Glomerular endothelial cell (primary cell): ENCODE measurements at regions not wholly inside any gene's neighbourhood (a gene's known extent, or its start where the extent isn't known, plus 50 kb on each side); places are given as distances from the start of the nearest gene placed in this dataset.

Experiments used
- DNase-seq: peaks from one replicate; pipeline ENCODE4 v3.0.0-alpha.2; 2011; ENCODE audit warnings: low read depth, low spot score; ENCODE audit errors: extremely low read depth

- no peak for DNase-seq
These were observed 1028.5 kb upstream of the PHF14 start for GRCh38 chr7:9945131-9945530.

DNA sequence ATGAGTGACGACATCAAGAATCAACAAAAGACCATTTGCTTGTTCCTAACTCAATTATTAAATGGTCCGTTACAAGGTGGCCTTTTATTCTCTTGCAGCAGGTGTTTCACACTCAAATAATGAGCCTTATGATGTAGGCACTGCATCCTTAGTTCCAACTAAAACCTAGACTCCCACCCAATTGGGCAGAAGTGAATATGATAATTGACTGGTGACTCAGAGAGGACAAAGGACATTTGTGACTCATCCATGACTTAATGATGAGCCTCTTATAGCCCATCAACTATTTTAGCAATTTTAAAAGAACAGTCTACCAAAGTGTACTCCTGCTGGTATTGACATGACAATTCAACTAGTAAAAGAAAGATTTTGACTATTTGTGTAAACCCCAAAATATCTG, 1027.8 kb upstream of the PHF14 start:
- no peak for DNase-seq

DNA sequence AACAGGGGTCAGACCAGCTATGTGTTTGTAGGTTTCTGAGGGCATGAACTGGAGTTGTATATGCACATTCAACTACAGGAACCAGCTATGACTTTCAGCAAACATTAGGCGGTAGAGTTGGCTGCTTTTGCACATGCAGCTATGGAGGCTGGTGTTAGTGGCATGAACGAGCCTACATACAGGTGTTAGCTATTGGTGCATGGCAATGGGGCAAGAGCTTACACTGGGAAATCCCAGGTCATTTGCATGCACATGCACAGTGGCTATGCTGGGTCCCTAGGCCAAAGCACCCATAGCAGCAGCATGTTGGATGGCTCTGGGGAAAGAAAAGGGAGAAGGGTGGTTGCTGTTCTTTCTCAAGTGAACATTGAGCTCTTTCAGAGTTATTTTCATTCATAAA, 1018.5 kb upstream of the PHF14 start:
- DNase-seq, result no peak

GRCh38 chr7:9958486-9958885, 1015.2 kb upstream of the PHF14 start:
- no peak for DNase-seq

- DNase-seq, result no peak
These were observed 1013.2 kb upstream of the PHF14 start for GRCh38 chr7:9960460-9960859.

GRCh38 chr7:9961161-9961922, 1012.3 kb upstream of the PHF14 start:
- no peak for DNase-seq

DNA sequence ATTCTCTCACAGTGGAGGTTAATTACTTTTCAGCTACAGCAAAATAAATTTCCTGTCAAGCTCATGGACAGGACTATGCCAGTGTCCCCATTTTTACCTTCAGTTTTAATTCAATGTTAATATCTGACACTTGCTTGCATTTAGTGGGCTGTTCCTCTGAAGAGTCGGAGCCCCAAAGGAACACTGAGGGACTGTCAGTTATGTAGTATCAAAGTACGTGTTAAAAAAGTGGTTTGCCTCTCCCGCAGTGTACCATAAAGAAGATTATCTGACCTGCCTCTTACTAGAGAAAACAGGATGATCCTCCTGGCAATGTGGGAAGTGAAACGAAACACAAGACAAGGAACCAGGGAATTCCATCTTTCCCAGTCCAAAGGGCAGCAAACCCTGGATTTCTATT, 1010.9 kb upstream of the PHF14 start:
- no peak for DNase-seq

DNA sequence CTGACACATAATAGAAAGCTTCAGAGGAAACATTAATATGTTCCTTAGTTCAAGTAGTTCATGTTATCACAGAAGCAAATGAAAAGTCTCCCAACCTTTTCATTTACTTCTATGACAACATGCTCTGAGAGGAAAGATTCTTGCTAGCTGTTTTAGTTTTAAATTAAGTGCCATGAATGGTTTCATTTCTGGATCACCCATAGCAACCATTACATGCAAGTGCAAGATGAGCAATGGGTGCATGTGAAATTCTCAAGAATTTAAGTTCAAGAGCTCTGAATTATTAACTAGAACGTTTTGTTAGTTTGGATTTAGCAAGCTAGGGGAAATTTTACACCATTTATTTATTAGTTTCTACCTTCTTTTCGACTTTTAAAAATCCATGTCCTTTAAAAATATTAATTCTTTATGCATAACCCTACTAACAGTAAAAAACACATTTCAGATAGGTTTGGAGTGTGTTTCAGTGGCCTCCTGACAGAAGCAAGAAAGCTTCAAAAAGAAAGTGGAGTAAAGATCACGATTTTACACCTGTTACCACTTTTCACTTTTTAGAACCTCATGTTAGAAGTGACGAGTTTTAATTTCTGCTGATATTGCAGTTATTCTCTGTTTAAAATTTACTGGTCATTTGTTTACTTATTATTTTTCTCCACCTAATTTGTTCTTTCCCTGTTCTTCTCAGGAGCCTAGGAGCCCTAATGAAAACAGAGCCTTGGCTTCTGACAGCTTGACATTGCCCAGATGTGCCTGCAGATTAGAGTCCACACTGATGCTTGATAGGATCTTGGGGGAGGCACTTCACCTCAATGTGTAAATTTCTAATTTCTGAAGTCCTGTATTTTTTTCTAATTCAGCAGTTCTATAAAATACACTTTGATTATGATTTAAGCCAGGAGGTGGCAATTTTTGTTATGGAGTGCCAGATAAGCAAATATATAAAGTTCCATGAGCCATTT, 995.3 kb upstream of the PHF14 start:
- no peak for DNase-seq

- DNase-seq, result no peak
These were observed 991.8 kb upstream of the PHF14 start for GRCh38 chr7:9981742-9982349.

DNA sequence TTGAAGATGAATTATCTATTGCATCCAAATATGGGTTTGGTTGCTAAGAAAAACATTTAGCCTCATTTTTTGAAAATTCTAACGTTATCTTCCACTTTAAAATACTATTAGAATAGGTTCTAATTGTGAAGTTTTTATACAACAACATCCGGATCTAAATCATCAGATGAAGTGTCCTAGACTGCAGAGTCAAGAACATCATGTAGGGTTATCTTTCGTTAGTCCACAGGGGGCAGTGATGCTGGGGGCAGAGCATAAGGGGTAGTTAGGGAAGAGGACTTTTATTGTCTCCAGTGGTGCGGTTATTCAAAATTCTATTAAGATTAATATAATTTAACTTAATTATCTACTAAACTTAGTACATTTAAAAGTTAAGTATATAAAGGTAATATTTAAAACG, 990.6 kb upstream of the PHF14 start:
- DNase-seq, result no peak

GRCh38 chr7:10015687-10016086, 958.0 kb upstream of the PHF14 start:
- no peak for DNase-seq

DNA sequence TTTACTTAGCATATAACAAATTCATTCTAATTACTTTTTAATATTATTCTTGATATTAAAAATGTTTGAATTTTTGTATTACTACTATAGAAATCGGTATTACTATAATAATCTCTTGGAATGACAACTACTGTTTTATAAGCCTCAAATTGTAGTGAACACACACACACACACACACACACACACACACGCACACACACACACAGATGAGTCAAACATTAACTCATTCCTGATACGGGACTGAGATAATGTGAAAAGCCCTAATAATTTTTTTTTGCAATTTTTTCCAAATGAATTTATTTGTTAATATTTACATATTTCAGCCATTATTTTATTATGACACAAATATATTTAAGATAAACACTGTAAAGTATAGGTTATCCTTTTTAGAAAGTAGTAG, 951.2 kb upstream of the PHF14 start:
- DNase-seq, result no peak

DNA sequence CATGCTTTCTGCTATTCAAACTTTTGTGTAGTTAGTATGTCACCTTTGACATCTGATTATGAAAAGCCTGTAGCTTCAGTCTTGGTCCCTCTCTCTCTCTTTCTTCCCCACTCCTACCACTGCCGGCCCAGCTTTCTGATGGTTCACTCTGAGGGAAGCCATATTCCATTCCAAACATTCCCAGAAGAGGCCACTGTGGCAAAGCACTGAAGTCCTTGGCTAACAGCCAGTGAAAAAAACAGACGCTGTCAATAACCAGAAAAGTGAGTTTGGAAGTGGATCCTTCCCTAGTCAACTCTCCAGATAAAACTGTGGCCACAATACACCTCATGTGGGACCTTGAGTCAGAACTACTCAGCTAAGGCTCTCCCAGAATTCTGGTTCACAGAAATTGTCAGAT, 950.7 kb upstream of the PHF14 start:
- no peak for DNase-seq

DNA sequence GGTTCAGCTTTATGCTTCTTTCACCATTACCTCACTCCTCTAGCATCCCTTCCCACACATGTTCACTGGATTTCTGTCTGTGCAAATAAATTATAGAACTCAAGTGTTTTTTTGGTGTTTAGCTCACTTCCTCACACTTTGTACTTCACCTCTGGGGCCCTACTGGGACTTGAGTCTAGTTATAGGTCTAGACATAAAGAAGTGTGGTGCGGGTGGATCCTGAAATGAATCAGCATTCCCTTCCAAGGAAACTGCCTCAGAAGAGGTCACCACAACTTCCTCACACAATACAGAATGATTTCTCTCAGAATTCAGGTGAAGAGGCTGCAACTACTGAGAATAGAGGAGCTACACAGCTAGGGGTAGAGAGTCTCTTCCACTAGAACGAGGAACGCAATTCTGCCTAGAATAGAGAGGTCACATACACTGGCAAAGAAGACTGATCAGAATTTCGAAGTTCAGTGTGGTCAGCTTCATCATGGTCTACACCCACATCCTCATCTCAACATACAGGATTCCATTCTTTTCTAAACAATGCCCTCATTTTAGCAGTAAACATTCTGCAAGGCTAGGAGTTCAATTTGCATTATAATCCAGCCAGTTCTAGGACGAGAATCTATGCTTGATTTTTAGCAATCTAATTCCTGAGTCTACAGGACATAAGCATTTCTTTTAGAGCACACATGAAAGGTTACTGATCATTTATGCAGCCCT, 938.7 kb upstream of the PHF14 start:
- no peak for DNase-seq

- no peak for DNase-seq
These were observed 937.0 kb upstream of the PHF14 start for GRCh38 chr7:10036693-10037092.

GRCh38 chr7:10038351-10038750, 935.3 kb upstream of the PHF14 start:
- DNase-seq, result no peak

DNA sequence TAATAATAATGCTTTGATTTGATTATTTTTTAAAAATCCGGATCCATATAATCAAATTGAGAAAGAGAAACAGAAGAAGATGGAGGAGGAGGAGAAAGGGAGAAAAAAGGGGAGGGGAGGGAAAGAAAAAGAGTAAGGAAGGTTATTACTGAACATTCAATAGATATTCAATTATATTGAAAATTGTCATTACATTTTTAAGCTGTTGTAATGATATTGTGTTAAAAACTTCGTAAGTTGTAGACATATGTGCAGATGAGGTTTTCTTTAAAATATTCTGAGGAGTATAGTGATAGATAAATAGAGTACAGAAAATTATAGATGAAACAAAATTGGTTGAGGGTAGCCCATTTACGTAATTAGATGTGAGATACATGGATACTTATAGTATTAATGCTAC, 933.0 kb upstream of the PHF14 start:
- DNase-seq, result no peak

DNA sequence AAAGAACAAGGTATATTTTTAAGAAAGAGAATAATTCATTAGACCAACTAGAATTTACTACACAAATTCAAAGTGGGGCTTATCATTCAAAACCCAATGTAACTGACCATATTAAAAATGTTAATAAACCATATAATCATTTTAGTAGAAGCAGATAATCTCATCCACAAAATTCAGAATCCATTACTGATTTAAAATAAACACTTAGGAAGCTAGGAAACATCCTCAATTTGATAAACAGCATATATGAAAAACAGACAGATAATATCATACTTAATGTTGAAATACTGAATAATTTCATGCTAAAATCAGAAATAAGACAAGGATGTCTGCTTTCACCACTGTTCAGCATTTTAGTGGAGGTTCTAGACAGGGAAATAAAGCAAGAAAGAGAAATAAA, 902.8 kb upstream of the PHF14 start:
- DNase-seq, result no peak

- no peak for DNase-seq
These were observed 897.8 kb upstream of the PHF14 start for GRCh38 chr7:10075866-10076265.

- no peak for DNase-seq
These were observed 896.9 kb upstream of the PHF14 start for GRCh38 chr7:10076660-10077300.
